Activated CD4-positive, alpha-beta T cell treated with anti-CD3 and anti-CD28 coated beads, Interleukin-2, amount 50 U/mL, for 24 hours (primary cell): ENCODE measurements at regions not wholly inside any gene's neighbourhood (a gene's known extent, or its start where the extent isn't known, plus 50 kb on each side); places are given as distances from the start of the nearest gene placed in this dataset.

Source experiments
- DNase-seq, 2 donors: peaks; one replicate each; pipeline ENCODE4 v3.0.0-alpha.2; 2020; ENCODE audit warnings: low read depth in 1 of 2, low spot score in 1 of 2

DNA sequence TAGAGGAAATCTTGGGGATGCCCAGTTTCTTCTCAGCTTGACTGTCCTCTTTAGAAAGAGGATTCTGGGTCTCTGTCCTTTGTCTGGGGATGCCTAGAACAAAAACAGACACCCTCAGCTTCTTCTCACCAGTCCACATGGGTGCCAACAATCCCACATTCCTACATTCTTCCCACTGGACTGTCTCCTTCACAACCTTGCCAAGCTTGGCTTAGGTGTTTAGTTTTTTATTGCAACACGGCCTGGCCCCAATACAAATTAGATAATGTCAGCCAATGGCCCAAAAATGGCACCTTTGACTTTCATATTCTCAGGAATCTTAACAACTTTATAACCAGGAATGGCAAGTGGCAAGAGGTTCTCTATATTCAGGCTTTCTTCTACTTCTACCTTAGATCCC is 273.0 kb downstream of the RNF152 start:
- no peak for DNase-seq

GRCh38 chr18:61618816-61619215 is 274.0 kb downstream of the RNF152 start:
- DNase-seq = no peak

- DNase-seq = no peak
Measured at GRCh38 chr18:61616111-61616610, 276.6 kb downstream of the RNF152 start.

GRCh38 chr18:61612517-61612916 is 279.3 kb downstream of the CDH20 start:
- DNase-seq = no peak

GRCh38 chr18:61609131-61609530 is 275.9 kb downstream of the CDH20 start:
- no peak for DNase-seq

DNA sequence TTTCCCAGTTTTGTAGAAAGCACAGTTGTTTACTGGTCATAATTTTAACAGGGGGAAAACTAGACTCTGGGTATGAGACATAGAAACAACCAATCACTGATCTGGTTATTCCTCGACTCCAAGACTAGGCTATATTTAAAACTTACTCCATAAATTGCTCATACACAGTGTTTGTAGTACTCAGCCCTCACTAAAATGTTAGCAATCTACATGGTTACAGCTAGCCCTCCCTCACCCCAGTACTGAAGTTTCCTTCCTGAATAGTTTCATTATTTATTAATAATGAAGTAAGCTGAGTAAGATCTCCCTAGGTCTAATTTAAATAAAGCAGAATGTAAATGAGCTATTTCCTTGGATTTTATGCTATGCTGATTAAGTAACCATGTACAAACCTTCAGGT is 275.1 kb downstream of the CDH20 start:
- no peak for DNase-seq

GRCh38 chr18:61607867-61608266 is 274.6 kb downstream of the CDH20 start:
- DNase-seq = no peak

- DNase-seq = no peak
Measured at GRCh38 chr18:61606759-61607158, 273.5 kb downstream of the CDH20 start.

GRCh38 chr18:61606068-61606660 is 272.9 kb downstream of the CDH20 start:
- DNase-seq = no peak

DNA sequence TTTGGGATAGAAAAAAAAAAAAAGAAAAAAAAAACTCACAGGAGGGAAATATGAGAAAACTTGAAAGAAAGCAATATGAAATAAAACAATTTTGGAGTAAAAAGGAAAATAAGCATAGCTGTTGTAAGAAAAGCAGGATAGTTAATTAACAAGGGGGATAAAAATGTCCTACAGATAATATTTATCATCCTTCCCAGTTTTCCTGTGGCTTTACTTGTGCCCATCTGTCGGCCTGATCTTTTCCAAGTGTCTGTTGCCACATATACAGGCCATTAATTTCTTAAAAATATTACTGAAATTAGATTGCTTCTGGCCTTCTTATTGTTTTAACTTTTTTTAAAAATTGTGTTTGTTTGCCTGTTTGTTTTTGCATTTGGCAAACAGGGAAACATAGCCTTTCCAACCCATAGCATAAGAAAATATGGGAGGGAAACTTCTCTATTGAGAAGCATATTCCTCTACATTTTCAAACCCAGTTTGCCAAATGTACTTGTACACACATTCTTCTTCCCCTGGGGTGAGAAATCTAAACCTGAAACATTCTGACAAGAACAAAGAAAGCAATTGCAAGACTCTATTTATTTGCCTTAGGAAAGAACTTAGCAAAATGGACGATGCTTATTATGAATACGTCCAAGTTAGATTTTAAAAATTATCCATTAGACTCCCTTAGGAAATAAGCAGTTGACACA is 272.3 kb downstream of the CDH20 start:
- no peak for DNase-seq
